HCT116 (cell line): ENCODE measurements at regions not wholly inside any gene's neighbourhood (a gene's known extent, or its start where the extent isn't known, plus 50 kb on each side); places are given as distances from the start of the nearest gene placed in this dataset.

Experiments used
- ATAC-seq: fragments of 200-7000 bp; cut with Tn5 transposase; 2 replicates; pipeline ENCODE4 v1.9.1; 2020; ENCODE audit warnings: mild to moderate bottlenecking, moderate library complexity
- BruUV-seq: library from RNA; stranded (reverse); fragments of 400-500 nt; replicated peaks from 2 replicates; lab custom pipeline; 2021; lab: Mats Ljungman, UMichigan
- CTCF ChIA-PET: fragments of 300-600 bp; sonication (Branson Sonifier 250); formaldehyde crosslinking; loops from one replicate; lab custom pipeline; 2021; ENCODE audit warnings: antibody characterized with exemption; lab: Charles Lee
- POLR2A ChIA-PET: fragments of 300-600, 350-600 bp; sonication (Branson Sonifier 250); formaldehyde crosslinking; loops from one replicate; lab custom pipeline; 2021; ENCODE audit warnings: antibody characterized with exemption; lab: Charles Lee
- RAD21 ChIA-PET, 2 experiments: fragments of 300-600 bp; sonication (Branson Sonifier 250); formaldehyde crosslinking; loops; one replicate each; lab custom pipeline; 2023; ENCODE audit warnings: low total read pairs in 2 of 2; ENCODE audit not compliant: uncharacterized antibody in 2 of 2, unreplicated experiment in 2 of 2, low non-redundant PET in 1 of 2; lab: Charles Lee
- DNase-seq: peaks from one replicate; pipeline ENCODE4 v3.0.0-alpha.2; 2010; ENCODE audit warnings: low read depth, low spot score
- H2AFZ ChIP-seq: fragments of 200-600 bp; shearing (Covaris generic), sonication (generic); 2 replicates; pipeline ENCODE4 v1.6.1; 2017; ENCODE audit warnings: low read depth, mixed run types, mixed read lengths, antibody characterized with exemption, low read length; ENCODE audit not compliant: poor library complexity, severe bottlenecking
- H3K27ac ChIP-seq: 2 replicates; pipeline ENCODE4 v1.5.1; 2012; ENCODE audit warnings: low read depth, low read length
- H3K27me3 ChIP-seq: fragments of 200-600 bp; sonication (generic); 2 replicates; pipeline ENCODE4 v1.6.1; 2016; ENCODE audit warnings: mixed run types, low read length, mixed read lengths; ENCODE audit not compliant: insufficient read depth
- H3K36me3 ChIP-seq, 2 experiments: fragments of 200-500 bp in 1 of 2; fragments of 200-600 bp in 1 of 2; sonication (Bioruptor generic) in 1 of 2; sonication (generic) in 1 of 2; 2 replicates each; pipeline versions ENCODE4 v1.5.1 to v1.6.1; 2014 to 2016; ENCODE audit warnings: low read length in 2 of 2, inconsistent platforms in 1 of 2, mixed read lengths in 1 of 2, mixed run types in 1 of 2; ENCODE audit not compliant: insufficient read depth in 2 of 2, control insufficient read depth in 1 of 2
- H3K4me1 ChIP-seq, 2 experiments: fragments of 200-600 bp in 1 of 2; sonication (generic) in 1 of 2; 2 replicates each; pipeline versions ENCODE4 v1.5.1 to v1.6.1; 2012 to 2017; ENCODE audit warnings: low read length in 2 of 2, inconsistent platforms in 1 of 2, mild to moderate bottlenecking in 1 of 2, mixed read lengths in 1 of 2, mixed run types in 1 of 2, moderate library complexity in 1 of 2; ENCODE audit not compliant: insufficient read depth in 2 of 2, control insufficient read depth in 1 of 2
- H3K4me2 ChIP-seq: fragments of 200-600 bp; sonication (generic); 2 replicates; pipeline ENCODE4 v1.6.1; 2017; ENCODE audit warnings: mixed run types, low read length, mixed read lengths
- H3K4me3 ChIP-seq, 2 experiments: fragments of 200-600 bp in 1 of 2; sonication (generic) in 1 of 2; replicated peaks in 1 of 2; 2 replicates each; pipeline ENCODE4 v1.5.1; 2011 to 2016; ENCODE audit warnings: low read length in 2 of 2, control low read depth in 1 of 2, low read depth in 1 of 2, mild to moderate bottlenecking in 1 of 2, mixed read lengths in 1 of 2, mixed run types in 1 of 2
- H3K79me2 ChIP-seq: fragments of 200-600 bp; sonication (generic); 2 replicates; pipeline ENCODE4 v1.6.1; 2017; ENCODE audit warnings: mild to moderate bottlenecking, mixed run types, low read length, moderate library complexity, mixed read lengths; ENCODE audit not compliant: insufficient read depth
- H3K9ac ChIP-seq: fragments of 200-600 bp; sonication (generic); 2 replicates; pipeline ENCODE4 v1.6.1; 2016; ENCODE audit warnings: low read length, mixed read lengths
- H3K9me2 ChIP-seq: fragments of 200-600 bp; sonication (generic), shearing (Covaris generic); 2 replicates; pipeline ENCODE4 v1.6.1; 2017; ENCODE audit warnings: mixed run types, mild to moderate bottlenecking, moderate library complexity; ENCODE audit not compliant: insufficient read depth
- H3K9me3 ChIP-seq, 2 experiments: fragments of 200-500 bp in 1 of 2; fragments of 200-600 bp in 1 of 2; sonication (Bioruptor generic) in 1 of 2; sonication (generic) in 1 of 2; 2 replicates each; pipeline ENCODE4 v1.6.1; 2014 to 2017; ENCODE audit warnings: low read length in 2 of 2, mixed read lengths in 2 of 2, inconsistent platforms in 1 of 2, low read depth in 1 of 2, mild to moderate bottlenecking in 1 of 2, mixed run types in 1 of 2, moderate library complexity in 1 of 2; ENCODE audit not compliant: control insufficient read depth in 1 of 2, insufficient read depth in 1 of 2
- H4K20me1 ChIP-seq: fragments of 200-600 bp; sonication (generic), shearing (Covaris generic); 2 replicates; pipeline ENCODE4 v1.6.1; 2017; ENCODE audit warnings: mixed run types, mild to moderate bottlenecking, moderate library complexity; ENCODE audit not compliant: insufficient read depth
- CBX3 ChIP-seq: IDR thresholded peaks from 2 replicates; pipeline ENCODE4 v1.6.1; 2012; ENCODE audit warnings: low read depth
- CEBPB ChIP-seq: IDR thresholded peaks from 2 replicates; pipeline ENCODE4 v1.6.1; 2012; ENCODE audit warnings: low read depth
- CTCF ChIP-seq, 3 experiments: fragments of 200-600 bp in 1 of 3; sonication (generic) in 1 of 3; IDR thresholded peaks in 2 of 3; conservative IDR thresholded peaks in 1 of 3; 2 replicates each; pipeline ENCODE4 v1.5.1; 2012 to 2017; ENCODE audit warnings: low read depth in 2 of 3, low read length in 2 of 3, antibody characterized with exemption in 1 of 3, borderline replicate concordance in 1 of 3, control low read depth in 1 of 3, mild to moderate bottlenecking in 1 of 3, mixed read lengths in 1 of 3, mixed run types in 1 of 3, moderate library complexity in 1 of 3; ENCODE audit not compliant: insufficient read depth in 1 of 3
- EZH2 ChIP-seq: fragments of 200-600 bp; sonication (generic); IDR thresholded peaks from 2 replicates; pipeline ENCODE4 v1.6.1; 2017; ENCODE audit warnings: antibody characterized with exemption, mixed run types
- FOSL1 ChIP-seq: IDR thresholded peaks from 2 replicates; pipeline ENCODE4 v1.6.1; 2012; ENCODE audit warnings: low read depth
- JUND ChIP-seq: IDR thresholded peaks from 2 replicates; pipeline ENCODE4 v1.6.1; 2012
- POLR2A ChIP-seq: IDR thresholded peaks from 2 replicates; pipeline ENCODE4 v1.7.0; 2011; ENCODE audit warnings: borderline replicate concordance; ENCODE audit not compliant: insufficient read depth, insufficient read length; ENCODE audit errors: extremely low read depth
- SIN3A ChIP-seq: IDR thresholded peaks from 2 replicates; pipeline ENCODE4 v1.6.1; 2012; ENCODE audit warnings: low read depth
- SP1 ChIP-seq: IDR thresholded peaks from 2 replicates; pipeline ENCODE4 v1.6.1; 2012; ENCODE audit warnings: low read depth
- SRF ChIP-seq: IDR thresholded peaks from 2 replicates; pipeline ENCODE4 v1.6.1; 2012; ENCODE audit warnings: low read depth
- TCF7L2 ChIP-seq: IDR thresholded peaks from 2 replicates; pipeline ENCODE4 v1.7.0; 2011; ENCODE audit warnings: borderline replicate concordance, inconsistent platforms; ENCODE audit not compliant: insufficient read depth, insufficient read length; ENCODE audit errors: extremely low read depth
- YY1 ChIP-seq: IDR thresholded peaks from 2 replicates; pipeline ENCODE4 v1.6.1; 2011; ENCODE audit warnings: low read length, low read depth, moderate library complexity, mild to moderate bottlenecking; ENCODE audit not compliant: insufficient replicate concordance; ENCODE audit errors: extremely low read depth
- ZBTB33 ChIP-seq: IDR thresholded peaks from 2 replicates; pipeline ENCODE4 v1.6.1; 2011; ENCODE audit warnings: mild to moderate bottlenecking, low read length, moderate library complexity; ENCODE audit not compliant: insufficient replicate concordance; ENCODE audit errors: extremely low read depth
- ZFX ChIP-seq: fragments of 450-650 bp; IDR thresholded peaks from 2 replicates; pipeline ENCODE4 v1.6.1; 2017
- ZNF274 ChIP-seq: fragments of 200-500 bp; sonication (Bioruptor generic); IDR thresholded peaks from 2 replicates; pipeline ENCODE4 v1.6.1; 2014; ENCODE audit warnings: mild to moderate bottlenecking, low read depth, low read length, inconsistent platforms
- intact Hi-C: fragments of 100-400 bp; cut with micrococcal nuclease; formaldehyde crosslinking; loops from 2 replicates; pipeline ENCODE4 v1.10.0; 2022

DNA sequence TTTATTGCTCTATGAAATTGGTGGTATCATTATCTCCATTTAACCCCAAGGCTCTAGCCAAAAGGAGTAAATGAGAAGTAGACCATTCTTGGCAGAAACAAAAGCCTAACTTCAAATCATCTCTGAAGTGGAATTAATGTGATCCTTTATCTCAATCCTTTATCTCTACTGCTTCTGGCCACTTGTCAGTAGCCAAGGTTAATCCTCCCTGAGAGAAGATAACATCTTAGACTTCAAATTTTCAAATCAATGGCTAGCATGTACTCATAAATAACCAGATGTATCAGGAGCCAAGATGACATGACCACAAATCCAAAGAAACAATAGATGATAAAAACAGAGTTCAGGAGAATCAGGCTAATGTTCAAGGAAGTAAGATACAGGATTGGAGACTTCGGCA lies 123.1 kb upstream of the RASSF8 start:
- H3K9me3 ChIP-seq, result no peaks in the 10 kb centered on the region
- CTCF ChIA-PET, result no interaction called here
- no TSS peak for BruUV-seq
- H3K36me3 ChIP-seq, result no peaks in the 10 kb centered on the region
- H3K4me3 ChIP-seq, result no peak overlapping the region
- H3K27ac ChIP-seq, result no peak overlapping the region
- RAD21 ChIA-PET, result no interaction called here
- H3K27me3 ChIP-seq, result peaks cover 4% of the 10 kb centered on the region; the same call in 1 of the 2 replicates
- POLR2A ChIA-PET, result no interaction called here
- H4K20me1 ChIP-seq, result no peaks in the 10 kb centered on the region
- no peak for TF ChIP-seq TCF7L2
- TF ChIP-seq CTCF (IDR thresholded peaks at IDR 0.05 in 2 of 3, conservative IDR thresholded peaks at IDR 0.05 in 1 of 3; ENCODE audit: borderline replicate concordance in 1 of 3, insufficient read depth in 1 of 3, low read depth in 2 of 3, low read length in 2 of 3), result no peak
- TF ChIP-seq ZNF274, result no peak
- no peak for TF ChIP-seq SRF
- TF ChIP-seq JUND, result no peak
- no peak for TF ChIP-seq POLR2A
- TF ChIP-seq CEBPB, result no peak
- no peak for TF ChIP-seq YY1
- no peak for DNase-seq
- no peaks in the 10 kb centered on the region for H3K9me2 ChIP-seq
- ATAC-seq, result no peak
- H3K9ac ChIP-seq, result no peak overlapping the region
- intact Hi-C loops, result no loop called here
- no peaks in the 10 kb centered on the region for H3K79me2 ChIP-seq
- no peak overlapping the region for H3K4me2 ChIP-seq
- no peaks in the 10 kb centered on the region for H3K4me1 ChIP-seq
- H2AFZ ChIP-seq, result no peak overlapping the region

DNA sequence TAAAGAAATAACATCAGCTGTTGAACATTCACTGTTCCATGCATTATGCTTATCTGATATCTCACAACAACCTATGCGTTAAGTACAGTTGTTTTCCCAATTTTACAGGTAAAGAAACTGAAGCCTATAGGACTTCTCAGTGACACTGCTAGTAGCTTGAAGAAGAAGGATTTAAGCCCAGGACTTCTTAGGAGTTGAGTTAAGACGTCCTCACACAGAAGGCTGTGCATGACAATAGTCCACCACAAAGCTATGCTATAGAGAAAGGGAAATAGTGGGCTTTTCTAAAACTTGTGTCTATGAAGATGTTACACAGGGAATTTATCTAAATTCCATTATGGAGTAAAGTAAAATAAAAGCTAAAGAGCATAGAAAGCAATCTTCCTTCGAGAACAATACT lies 120.5 kb upstream of the RASSF8 start:
- Histone ChIP-seq H3K9ac (no peak overlapping the region), H3K27ac (no peak overlapping the region), H3K36me3 (no peaks in the 10 kb centered on the region), H3K79me2 (no peaks in the 10 kb centered on the region), H3K4me2 (no peak overlapping the region), H3K27me3 (no peaks in the 10 kb centered on the region), H3K9me2 (no peaks in the 10 kb centered on the region), H4K20me1 (no peaks in the 10 kb centered on the region), H2AFZ (no peak overlapping the region), H3K4me3 (no peak overlapping the region), H3K9me3 (no peaks in the 10 kb centered on the region), H3K4me1 (no peaks in the 10 kb centered on the region)
- POLR2A ChIA-PET, result no interaction called here
- intact Hi-C loops, result no loop called here
- no peak for DNase-seq
- BruUV-seq, result no TSS peak
- RAD21 ChIA-PET, result no interaction called here
- no peak for ATAC-seq
- CTCF ChIA-PET, result no interaction called here
- TF ChIP-seq ZFX (no peak), ZBTB33 (no peak), EZH2 (no peak), TCF7L2 (no peak), FOSL1 (no peak), ZNF274 (no peak), POLR2A (no peak), SIN3A (no peak), CBX3 (no peak), SP1 (no peak), SRF (no peak), CTCF (IDR thresholded peaks at IDR 0.05 in 2 of 3, conservative IDR thresholded peaks at IDR 0.05 in 1 of 3; ENCODE audit: borderline replicate concordance in 1 of 3, insufficient read depth in 1 of 3, low read depth in 2 of 3, low read length in 2 of 3) (no peak)
